CD4-positive, CD25-positive, alpha-beta regulatory T cell (primary cell): ENCODE measurements at regions not wholly inside any gene's neighbourhood (a gene's known extent, or its start where the extent isn't known, plus 50 kb on each side); places are given as distances from the start of the nearest gene placed in this dataset.

Experiments used
- ATAC-seq, 2 donors: fragments of 150-1000 bp; cut with Tn5 transposase; one replicate each; pipeline ENCODE4 v1.10.0; 2021; ENCODE audit warnings: low read depth in 2 of 2, moderate number of reproducible peaks in 2 of 2, moderate library complexity in 1 of 2
- DNase-seq, 3 donors: peaks; one replicate each; pipeline versions ENCODE4 v3.0.0 to v3.0.0-alpha.2; 2012 to 2022; ENCODE audit warnings: mixed read lengths in 1 of 3
- H3K27ac ChIP-seq: one replicate; pipeline ENCODE4 v1.7.0; 2013; ENCODE audit warnings: mild to moderate bottlenecking, low read length; ENCODE audit not compliant: insufficient read depth, poor library complexity, severe bottlenecking
- H3K27me3 ChIP-seq: one replicate; pipeline ENCODE4 v1.7.0; 2013; ENCODE audit warnings: low read length; ENCODE audit not compliant: control insufficient read depth, insufficient read depth
- H3K36me3 ChIP-seq: one replicate; pipeline ENCODE4 v1.7.0; 2013; ENCODE audit warnings: mild to moderate bottlenecking, low read length, moderate library complexity; ENCODE audit not compliant: control insufficient read depth, insufficient read depth
- H3K4me1 ChIP-seq: 2 replicates; pipeline ENCODE4 v1.7.0; 2013; ENCODE audit warnings: mild to moderate bottlenecking, low read length; ENCODE audit not compliant: insufficient read depth, control insufficient read depth, poor library complexity, severe bottlenecking
- H3K4me3 ChIP-seq: one replicate; pipeline ENCODE4 v1.7.0; 2013; ENCODE audit warnings: low read depth, mild to moderate bottlenecking, low read length, moderate library complexity
- H3K9me3 ChIP-seq, 2 experiments: 1 replicate in 1 of 2; 2 replicates in 1 of 2; pipeline ENCODE4 v1.7.0; 2013; ENCODE audit warnings: low read length in 2 of 2, mild to moderate bottlenecking in 1 of 2, moderate library complexity in 1 of 2; ENCODE audit not compliant: control insufficient read depth in 2 of 2
- H3K27ac Mint-ChIP-seq, 3 donors: one replicate each; pipeline ENCODE4 v1.8.0; 2020 to 2022; ENCODE audit warnings: mild to moderate bottlenecking in 3 of 3, mixed read lengths in 3 of 3, moderate library complexity in 2 of 3
- H3K27me3 Mint-ChIP-seq: one replicate; pipeline ENCODE4 v1.8.0; 2022; ENCODE audit warnings: mild to moderate bottlenecking, mixed read lengths
- H3K36me3 Mint-ChIP-seq: one replicate; pipeline ENCODE4 v1.8.0; 2020; ENCODE audit warnings: mixed read lengths
- H3K4me1 Mint-ChIP-seq, 4 donors: one replicate each; pipeline ENCODE4 v1.8.0; 2020 to 2022; ENCODE audit warnings: mixed read lengths in 4 of 4, mild to moderate bottlenecking in 1 of 4
- H3K4me3 Mint-ChIP-seq, 4 donors: one replicate each; pipeline ENCODE4 v1.8.0; 2020 to 2022; ENCODE audit warnings: mild to moderate bottlenecking in 4 of 4, mixed read lengths in 4 of 4, moderate library complexity in 3 of 4
- H3K9me3 Mint-ChIP-seq, 7 donors: one replicate each; pipeline ENCODE4 v1.8.0; 2020 to 2022; ENCODE audit warnings: mixed read lengths in 7 of 7, mild to moderate bottlenecking in 3 of 7, moderate library complexity in 2 of 7

DNA sequence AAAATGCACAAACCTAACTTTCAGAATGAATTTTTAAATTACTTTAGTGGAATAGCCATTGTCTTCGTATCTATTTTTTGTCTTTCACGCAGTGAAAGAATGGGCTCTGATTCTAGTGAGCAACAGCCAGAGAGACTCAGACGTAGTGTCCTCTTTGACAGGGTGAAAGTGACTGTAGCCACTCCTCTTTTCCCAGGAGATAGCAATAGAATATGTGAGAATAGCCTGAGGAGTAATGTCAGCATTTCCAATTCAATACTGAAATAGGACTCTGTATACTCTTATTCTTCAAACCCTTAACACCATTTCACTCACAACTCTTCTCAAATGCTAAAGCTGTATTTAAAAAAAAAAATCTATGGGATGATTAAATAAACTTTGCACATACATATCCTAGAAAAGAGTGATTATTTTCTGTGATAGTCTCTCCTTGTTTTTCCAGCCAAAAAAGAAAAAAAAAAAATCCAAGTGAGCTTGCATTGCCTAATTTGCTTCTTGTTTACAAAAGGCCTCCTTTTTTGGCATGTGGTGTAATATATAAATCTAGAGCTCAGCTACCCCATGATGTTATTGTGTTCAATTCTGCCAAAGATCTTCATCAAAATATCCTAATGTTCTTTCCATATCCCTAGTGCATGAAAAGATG lies 626.1 kb upstream of the SLITRK6 start:
- no peak overlapping the region for H3K27ac Mint-ChIP-seq
- no peaks in the 10 kb centered on the region for H3K36me3 Mint-ChIP-seq
- Histone ChIP-seq H3K27ac (no peak overlapping the region), H3K36me3 (no peaks in the 10 kb centered on the region), H3K27me3 (no peaks in the 10 kb centered on the region), H3K9me3 (peaks cover 4 to 8% of the 10 kb centered on the region in 2 experiments), H3K4me1 (no peaks in the 10 kb centered on the region), H3K4me3 (no peak overlapping the region)
- H3K4me1 Mint-ChIP-seq: no peaks in the 10 kb centered on the region
- H3K4me3 Mint-ChIP-seq: no peak overlapping the region
- no peaks in the 10 kb centered on the region for H3K27me3 Mint-ChIP-seq
- DNase-seq (no peak), ATAC-seq (no peak)
- peaks cover 4 to 35% (median 9%) of the 10 kb centered on the region in 7 donors for H3K9me3 Mint-ChIP-seq

DNA sequence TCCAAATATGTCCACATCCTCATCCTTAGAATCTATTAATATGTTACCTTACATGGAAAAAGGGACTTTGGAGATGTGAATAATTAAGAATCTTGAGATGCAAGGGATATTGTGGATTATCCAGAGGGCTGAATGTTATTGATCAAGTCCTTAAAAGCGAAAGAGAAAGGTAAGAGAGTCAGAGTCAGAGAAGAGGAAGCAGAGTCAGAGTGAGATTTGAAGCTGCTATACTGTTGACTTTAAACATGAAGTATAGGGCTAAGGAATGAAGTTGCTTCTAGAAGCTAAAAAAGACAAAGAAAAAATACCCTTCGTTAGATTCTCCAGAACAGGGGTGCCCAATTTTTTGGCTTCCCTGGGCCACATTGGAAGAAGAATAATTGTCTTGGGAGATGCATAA lies 627.2 kb upstream of the SLITRK6 start:
- Histone ChIP-seq H3K27me3 (no peaks in the 10 kb centered on the region), H3K4me1 (no peaks in the 10 kb centered on the region), H3K36me3 (no peaks in the 10 kb centered on the region), H3K9me3 (no peaks in the 10 kb centered on the region), H3K27ac (no peak overlapping the region), H3K4me3 (no peak overlapping the region)
- ATAC-seq (no peak), DNase-seq (no peak)
- H3K4me3 Mint-ChIP-seq: no peak overlapping the region
- no peaks in the 10 kb centered on the region for H3K36me3 Mint-ChIP-seq
- H3K4me1 Mint-ChIP-seq: no peaks in the 10 kb centered on the region
- peaks cover 3 to 27% (median 8%) of the 10 kb centered on the region in 7 donors for H3K9me3 Mint-ChIP-seq
- no peaks in the 10 kb centered on the region for H3K27me3 Mint-ChIP-seq
- H3K27ac Mint-ChIP-seq: no peak overlapping the region

DNA sequence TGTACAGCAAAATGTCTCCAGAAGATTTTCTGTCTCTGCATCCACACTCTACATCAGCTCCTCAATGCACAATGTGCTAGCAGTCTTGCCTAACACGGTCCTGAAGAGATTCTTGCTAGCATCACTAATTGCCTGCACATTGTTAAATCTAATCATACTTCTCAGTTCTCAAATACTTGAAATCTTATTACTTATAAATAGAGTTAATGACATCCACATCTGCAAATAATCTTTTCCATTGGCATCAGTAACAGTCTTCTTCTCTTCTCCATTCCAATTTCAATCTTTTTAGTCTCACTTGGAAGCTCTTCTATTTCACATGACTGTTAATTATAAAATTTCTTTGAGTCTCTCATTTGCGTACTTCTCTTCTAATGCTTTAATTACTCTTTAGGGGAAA lies 630.5 kb upstream of the SLITRK6 start:
- Histone ChIP-seq H3K36me3 (no peaks in the 10 kb centered on the region), H3K4me3 (no peak overlapping the region), H3K27ac (no peak overlapping the region), H3K9me3 (no peaks in the 10 kb centered on the region), H3K4me1 (no peaks in the 10 kb centered on the region), H3K27me3 (no peaks in the 10 kb centered on the region)
- no peak overlapping the region for H3K27ac Mint-ChIP-seq
- peaks cover 3 to 26% (median 7%) of the 10 kb centered on the region in 7 donors for H3K9me3 Mint-ChIP-seq
- no peaks in the 10 kb centered on the region for H3K36me3 Mint-ChIP-seq
- no peak for DNase-seq
- H3K4me1 Mint-ChIP-seq: no peaks in the 10 kb centered on the region
- H3K4me3 Mint-ChIP-seq: no peak overlapping the region
- no peaks in the 10 kb centered on the region for H3K27me3 Mint-ChIP-seq
- ATAC-seq: no peak

DNA sequence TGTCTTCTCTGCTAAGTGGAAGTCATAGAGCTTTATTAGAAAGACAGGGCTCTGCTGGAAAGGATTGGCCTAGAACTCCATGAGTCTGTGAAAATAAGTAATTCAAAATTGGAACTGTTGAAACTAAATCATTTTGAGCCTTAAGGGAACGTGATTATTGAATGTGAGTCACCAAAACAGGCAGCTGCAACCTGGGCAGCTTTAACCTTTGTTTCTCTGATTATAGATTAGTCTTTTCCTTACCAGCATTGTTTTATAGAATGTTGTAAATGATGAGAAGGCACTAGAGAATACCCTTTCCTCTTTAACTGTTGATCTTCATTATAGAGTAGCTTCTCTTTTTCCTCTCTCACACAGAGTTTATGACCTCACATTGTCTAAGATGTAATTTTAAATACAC lies 638.8 kb upstream of the SLITRK6 start:
- ATAC-seq (no peak), DNase-seq (no peak)
- H3K27ac ChIP-seq: no peak overlapping the region
- Mint-ChIP-seq H3K4me3 (no peak overlapping the region), H3K4me1 (no peaks in the 10 kb centered on the region), H3K27ac (no peak overlapping the region), H3K9me3 (peaks cover 5 to 28% (median 7%) of the 10 kb centered on the region in 7 donors), H3K36me3 (no peaks in the 10 kb centered on the region), H3K27me3 (no peaks in the 10 kb centered on the region)
- no peaks in the 10 kb centered on the region for H3K27me3 ChIP-seq
- no peaks in the 10 kb centered on the region for H3K4me1 ChIP-seq
- H3K4me3 ChIP-seq: no peak overlapping the region
- no peaks in the 10 kb centered on the region for H3K36me3 ChIP-seq
- peaks cover 3 to 4% of the 10 kb centered on the region in 2 experiments for H3K9me3 ChIP-seq

DNA sequence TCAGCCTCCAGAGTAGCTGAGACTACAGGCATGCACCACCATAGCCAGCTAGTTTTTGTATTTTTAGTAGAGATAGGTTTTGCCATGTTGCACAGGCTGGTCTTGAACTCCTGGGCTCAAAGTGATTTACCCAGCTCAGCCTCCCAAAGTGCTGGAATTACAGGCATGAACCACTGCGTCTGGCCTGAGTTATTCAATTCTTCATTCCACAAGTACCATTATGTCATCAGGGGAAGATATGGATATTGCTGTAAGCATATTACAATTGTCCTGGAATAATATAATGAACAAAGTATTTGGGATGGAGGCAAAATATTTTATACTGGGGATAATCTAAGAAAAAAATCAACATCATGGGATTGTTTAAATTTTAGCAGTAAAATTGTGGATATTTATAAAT lies 646.0 kb upstream of the SLITRK6 start:
- Histone ChIP-seq H3K36me3 (no peaks in the 10 kb centered on the region), H3K27ac (no peak overlapping the region), H3K27me3 (no peaks in the 10 kb centered on the region), H3K4me1 (no peaks in the 10 kb centered on the region), H3K4me3 (no peak overlapping the region), H3K9me3 (peaks cover 1 to 3% of the 10 kb centered on the region in 2 experiments)
- Mint-ChIP-seq H3K27ac (no peak overlapping the region), H3K9me3 (peaks cover 0 to 34% (median 4%) of the 10 kb centered on the region in 7 donors), H3K4me3 (no peak overlapping the region), H3K27me3 (no peaks in the 10 kb centered on the region), H3K36me3 (no peaks in the 10 kb centered on the region), H3K4me1 (no peaks in the 10 kb centered on the region)
- no peak for DNase-seq
- ATAC-seq: no peak

DNA sequence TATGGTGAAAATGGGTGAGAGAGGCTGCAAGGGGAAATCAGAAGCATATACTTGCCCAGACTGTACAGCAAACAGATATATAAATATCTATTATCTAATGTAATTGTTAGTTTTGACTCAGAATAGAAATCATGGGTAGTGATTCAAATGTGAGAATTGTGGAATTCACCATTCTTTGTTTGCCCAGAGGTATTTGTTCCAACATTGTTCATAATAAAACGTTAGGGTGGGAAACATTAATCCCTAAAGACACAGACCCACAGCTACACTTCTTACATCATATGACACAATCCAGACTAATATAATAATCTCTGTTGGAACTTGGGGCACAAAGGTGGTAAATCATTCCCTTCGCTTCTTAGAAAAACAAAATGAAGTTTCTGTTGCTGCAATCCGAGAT lies 646.5 kb upstream of the SLITRK6 start:
- no peaks in the 10 kb centered on the region for H3K27me3 ChIP-seq
- Mint-ChIP-seq H3K27me3 (no peaks in the 10 kb centered on the region), H3K9me3 (peaks cover 0 to 31% (median 4%) of the 10 kb centered on the region in 7 donors), H3K4me3 (no peak overlapping the region), H3K36me3 (no peaks in the 10 kb centered on the region), H3K27ac (no peak overlapping the region), H3K4me1 (no peaks in the 10 kb centered on the region)
- no peaks in the 10 kb centered on the region for H3K36me3 ChIP-seq
- ATAC-seq: no peak
- peaks cover 3 to 5% of the 10 kb centered on the region in 2 experiments for H3K9me3 ChIP-seq
- DNase-seq: no peak
- H3K27ac ChIP-seq: no peak overlapping the region
- no peaks in the 10 kb centered on the region for H3K4me1 ChIP-seq
- H3K4me3 ChIP-seq: no peak overlapping the region

GRCh38 chr13:86446311-86446710 lies 647.1 kb upstream of the SLITRK6 start:
- Histone ChIP-seq H3K27me3 (no peaks in the 10 kb centered on the region), H3K27ac (no peak overlapping the region), H3K36me3 (no peaks in the 10 kb centered on the region), H3K4me1 (no peaks in the 10 kb centered on the region), H3K4me3 (no peak overlapping the region), H3K9me3 (peaks cover 0 to 5% of the 10 kb centered on the region in 2 experiments)
- Mint-ChIP-seq H3K4me1 (no peaks in the 10 kb centered on the region), H3K27me3 (no peaks in the 10 kb centered on the region), H3K4me3 (no peak overlapping the region), H3K27ac (no peak overlapping the region), H3K36me3 (no peaks in the 10 kb centered on the region), H3K9me3 (peaks cover 0 to 25% (median 4%) of the 10 kb centered on the region in 7 donors)
- DNase-seq (no peak), ATAC-seq (no peak)

- no peak for DNase-seq
These were observed 648.3 kb upstream of the SLITRK6 start for GRCh38 chr13:86447479-86447878.

More at GRCh38 chr13:86447479-86447878, 648.3 kb upstream of the SLITRK6 start:
- Histone ChIP-seq H3K27ac (no peak overlapping the region), H3K4me3 (no peak overlapping the region), H3K9me3 (peaks cover 0 to 5% of the 10 kb centered on the region in 2 experiments), H3K27me3 (no peaks in the 10 kb centered on the region), H3K36me3 (no peaks in the 10 kb centered on the region), H3K4me1 (no peaks in the 10 kb centered on the region)
- no peak for ATAC-seq
- Mint-ChIP-seq H3K27me3 (no peaks in the 10 kb centered on the region), H3K36me3 (no peaks in the 10 kb centered on the region), H3K27ac (no peak overlapping the region), H3K4me1 (no peaks in the 10 kb centered on the region), H3K4me3 (no peak overlapping the region), H3K9me3 (peaks cover 0 to 24% (median 4%) of the 10 kb centered on the region in 7 donors)
